Dermis blood vessel endothelial cell (primary cell): ENCODE measurements at regions not wholly inside any gene's neighbourhood (a gene's known extent, or its start where the extent isn't known, plus 50 kb on each side); places are given as distances from the start of the nearest gene placed in this dataset.

Experiments
- DNase-seq: peaks from one replicate; pipeline ENCODE4 v3.0.0; 2010

DNA sequence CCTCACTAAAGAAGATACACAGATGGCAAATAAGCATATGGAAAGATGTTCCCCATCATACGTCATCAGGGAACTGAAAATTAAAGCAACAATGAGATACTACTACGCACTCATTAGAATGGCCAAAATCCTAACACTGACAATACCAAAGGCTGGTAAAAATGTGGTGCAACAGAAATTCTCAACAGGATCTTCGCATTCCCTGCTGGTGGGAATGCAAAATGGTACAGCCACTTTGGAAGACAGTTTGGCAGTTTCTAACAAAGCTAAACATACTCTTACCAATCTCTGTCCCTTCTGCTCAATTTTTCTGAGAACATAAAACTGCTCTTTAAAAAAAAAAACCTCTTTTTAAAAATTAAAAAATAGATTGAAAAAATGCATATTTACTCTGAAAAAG lies 300.2 kb downstream of the FBXW7 start:
- no peak for DNase-seq

DNA sequence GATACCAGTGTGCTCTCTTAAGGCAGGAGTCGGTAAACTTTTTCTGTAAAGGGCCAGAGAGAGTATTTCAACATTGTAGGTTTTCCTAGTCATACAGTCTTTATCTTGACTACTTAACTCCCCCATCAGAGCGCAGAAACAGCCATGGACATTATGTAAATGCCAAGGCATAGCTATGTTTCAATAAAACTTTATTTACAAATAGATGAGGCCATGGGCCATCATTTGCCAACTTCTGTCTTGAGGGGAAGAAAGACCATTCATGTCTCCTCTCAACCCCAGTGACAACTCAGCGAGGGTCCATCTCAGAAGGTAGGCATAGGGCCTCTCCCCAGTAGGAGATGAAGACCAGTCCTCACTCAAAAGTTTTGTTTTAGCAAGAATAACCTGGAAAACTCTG lies 301.3 kb downstream of the FBXW7 start:
- no peak for DNase-seq

DNA sequence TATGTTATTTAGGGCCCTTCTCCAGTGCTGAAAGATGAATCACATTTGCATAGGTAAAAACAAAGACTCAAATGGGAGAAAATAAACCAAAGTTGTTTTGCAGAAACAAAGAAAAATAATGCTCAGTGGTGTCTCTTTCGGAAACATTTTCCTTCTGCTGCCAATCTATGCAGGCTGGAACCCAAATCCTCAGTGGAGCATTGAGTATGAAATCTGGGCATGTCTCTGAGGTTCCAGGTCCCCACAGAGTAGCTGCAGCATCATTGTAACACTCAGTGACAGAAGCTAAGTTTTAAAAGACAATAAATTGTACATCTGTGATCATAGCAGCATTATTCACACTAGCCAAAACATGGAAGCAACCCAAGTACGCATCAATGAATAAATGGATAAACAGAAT lies 303.6 kb downstream of the FBXW7 start:
- no peak for DNase-seq

DNA sequence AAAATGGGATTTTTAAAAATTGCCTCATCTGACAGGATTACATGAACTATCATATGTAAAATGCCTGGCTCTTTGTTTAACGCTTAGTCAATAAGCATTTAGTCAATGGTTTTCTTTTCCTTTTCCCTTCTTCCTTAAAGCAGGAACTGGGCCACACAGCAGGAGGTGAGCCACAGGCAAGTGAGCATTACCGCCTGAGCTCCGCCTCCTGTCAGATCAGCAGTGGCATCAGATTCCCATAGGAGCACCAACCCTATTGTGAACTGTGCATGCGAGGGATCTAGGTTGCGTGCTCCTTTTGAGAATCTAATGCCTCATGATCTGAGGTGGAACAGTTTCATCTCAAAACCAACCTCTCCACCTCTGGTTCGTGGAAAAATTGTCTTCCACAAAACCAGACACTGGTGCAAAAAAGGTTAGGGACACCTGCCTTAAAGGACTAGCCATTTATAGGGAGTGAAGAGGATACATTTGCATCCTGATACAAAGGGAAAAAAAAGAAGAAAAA lies 306.1 kb downstream of the FBXW7 start:
- no peak for DNase-seq

DNA sequence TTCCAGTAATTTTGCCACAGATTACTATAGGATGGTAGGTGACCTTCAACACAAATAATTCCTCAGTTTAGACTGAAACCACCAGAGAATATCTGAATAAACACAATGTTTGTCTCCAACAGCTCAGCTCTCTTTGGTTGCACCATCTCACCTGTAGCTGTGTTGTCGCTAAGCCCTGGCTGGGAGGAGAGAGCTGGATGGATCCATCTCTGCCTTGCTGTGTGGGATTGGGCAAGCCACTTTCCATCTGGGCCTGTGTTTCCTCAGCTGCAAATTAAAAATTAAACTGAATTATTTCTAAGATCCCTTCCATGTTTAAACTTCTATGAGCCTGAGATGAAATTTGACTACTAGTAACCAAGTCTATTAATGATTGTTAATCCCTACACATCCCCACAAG lies 310.2 kb downstream of the FBXW7 start:
- no peak for DNase-seq

DNA sequence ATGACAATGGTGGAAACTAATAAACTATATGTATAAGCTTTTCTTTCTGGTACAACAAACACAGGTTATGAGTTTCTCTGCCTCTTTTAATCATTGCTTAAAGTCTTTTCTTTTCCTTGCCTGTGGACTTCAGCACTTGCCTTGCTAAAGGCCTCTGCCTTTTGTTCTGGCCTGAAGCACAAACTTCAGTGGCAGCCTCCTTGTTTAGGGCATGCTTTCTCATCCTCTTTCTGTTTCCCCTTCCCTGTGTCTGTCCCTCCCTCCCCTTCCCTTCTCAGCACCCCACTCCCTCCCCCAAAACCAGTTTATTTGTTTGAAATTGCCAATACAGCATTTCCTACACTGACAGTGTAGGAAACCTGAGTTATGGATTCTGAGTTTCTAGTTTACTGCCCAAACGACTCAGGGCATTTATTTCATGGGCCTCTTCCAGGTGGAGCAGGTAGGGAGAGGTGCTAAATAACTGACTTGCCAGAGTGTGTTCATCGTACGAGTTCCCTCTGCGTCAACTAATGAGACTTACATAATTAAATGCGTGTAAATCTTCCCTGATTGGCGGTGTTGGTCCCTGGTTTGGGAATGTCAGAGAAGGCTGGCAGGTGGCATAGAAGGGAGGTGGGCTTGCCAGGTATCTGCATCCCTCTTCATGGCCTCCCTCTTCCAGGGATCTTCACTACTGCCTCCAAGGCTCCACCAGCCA lies 311.0 kb downstream of the FBXW7 start:
- DNase-seq, result no peak

DNA sequence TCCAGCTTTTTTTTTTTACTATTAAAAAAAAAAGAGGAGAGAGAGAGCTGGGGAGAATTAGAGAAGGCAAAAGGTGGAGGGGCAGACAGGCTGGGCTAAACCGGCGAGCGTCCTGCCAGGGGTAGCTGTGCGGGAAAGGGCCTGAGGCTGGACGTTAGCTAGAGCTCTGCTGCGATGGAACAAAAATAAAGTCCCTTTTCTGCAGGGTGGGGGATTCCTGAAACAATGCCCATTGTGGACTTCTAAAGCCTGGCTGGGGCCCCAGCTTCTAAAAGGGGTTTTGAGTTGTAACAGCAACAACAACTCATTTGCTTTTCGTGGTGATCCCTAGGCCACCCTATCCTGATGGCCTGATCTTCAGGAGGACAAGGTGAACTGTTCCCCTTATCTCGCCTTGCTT lies 311.7 kb downstream of the FBXW7 start:
- DNase-seq, result peak; percentile 26

DNA sequence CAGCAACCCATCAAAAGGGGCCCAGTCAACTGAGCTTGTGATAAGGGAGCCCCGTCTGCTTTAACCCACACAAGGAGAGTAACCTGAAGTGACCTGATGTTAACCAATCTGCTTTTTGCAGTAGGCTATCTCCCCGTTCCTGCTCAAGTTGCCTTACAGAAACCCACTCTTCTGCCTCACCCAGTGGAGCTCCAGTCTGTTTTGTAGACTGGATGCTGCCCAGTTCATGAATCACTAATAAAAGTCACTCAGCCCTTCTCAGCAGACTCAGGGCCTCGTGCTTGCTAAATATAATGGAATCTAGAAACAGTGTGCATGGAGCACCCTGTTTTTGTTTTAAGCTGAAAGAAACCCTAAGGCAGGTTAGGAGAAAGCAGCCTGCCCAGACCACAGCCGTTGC lies 312.3 kb downstream of the FBXW7 start:
- DNase-seq, result no peak

DNA sequence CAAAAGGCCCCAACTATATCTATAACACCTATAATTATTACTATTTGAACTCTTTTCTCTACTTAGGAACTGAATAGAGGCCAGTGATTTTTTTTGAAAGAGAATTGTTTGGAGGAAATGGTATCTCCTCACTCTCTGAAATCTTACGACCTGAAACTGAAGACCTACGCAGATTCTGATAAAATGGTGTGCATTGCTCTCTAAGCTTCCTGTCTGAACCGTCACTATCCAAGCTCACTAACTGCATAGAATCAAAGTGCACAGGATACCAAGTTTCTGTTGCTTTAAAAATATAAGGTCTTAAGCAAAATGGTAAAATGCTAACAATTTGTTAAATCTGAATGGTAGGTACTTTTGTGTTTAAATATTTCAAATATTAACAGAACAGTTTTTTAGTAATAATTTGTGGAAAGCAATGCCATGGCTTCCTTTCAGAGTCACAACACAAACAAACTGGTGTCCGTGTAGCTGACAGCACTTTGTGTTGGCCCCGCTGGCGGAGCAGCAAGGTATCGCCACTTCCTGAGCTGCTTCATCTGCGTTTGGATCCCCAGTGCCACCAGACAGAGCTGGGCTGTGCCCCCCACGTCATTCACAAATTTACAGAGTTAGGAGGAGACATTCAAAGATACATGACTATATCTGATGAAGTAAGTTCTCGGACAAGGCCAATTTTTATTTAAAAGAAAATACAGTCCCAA lies 313.9 kb downstream of the FBXW7 start:
- no peak for DNase-seq

DNA sequence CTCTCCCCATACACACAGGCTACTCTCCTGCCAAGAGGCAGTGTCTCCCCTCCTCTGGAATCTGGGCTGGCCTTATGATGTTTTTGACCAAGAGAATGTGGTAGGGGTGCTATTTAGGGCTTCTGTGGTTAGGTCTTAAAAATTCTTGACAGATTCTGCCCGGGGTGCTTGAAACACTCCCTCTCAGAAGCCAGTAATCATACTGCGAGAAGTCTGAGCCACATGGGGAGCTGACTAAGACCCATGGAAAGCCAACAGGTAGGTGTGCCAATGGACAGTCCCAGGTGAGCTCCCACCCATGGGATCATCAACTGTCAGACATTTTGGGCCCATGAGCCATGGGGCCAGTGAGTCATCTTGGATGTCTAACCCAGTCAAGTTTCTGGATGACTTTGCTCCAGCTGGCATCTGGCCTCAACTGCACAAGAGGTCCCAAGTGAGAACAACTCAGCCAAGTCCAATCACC lies 315.7 kb downstream of the FBXW7 start:
- no peak for DNase-seq

DNA sequence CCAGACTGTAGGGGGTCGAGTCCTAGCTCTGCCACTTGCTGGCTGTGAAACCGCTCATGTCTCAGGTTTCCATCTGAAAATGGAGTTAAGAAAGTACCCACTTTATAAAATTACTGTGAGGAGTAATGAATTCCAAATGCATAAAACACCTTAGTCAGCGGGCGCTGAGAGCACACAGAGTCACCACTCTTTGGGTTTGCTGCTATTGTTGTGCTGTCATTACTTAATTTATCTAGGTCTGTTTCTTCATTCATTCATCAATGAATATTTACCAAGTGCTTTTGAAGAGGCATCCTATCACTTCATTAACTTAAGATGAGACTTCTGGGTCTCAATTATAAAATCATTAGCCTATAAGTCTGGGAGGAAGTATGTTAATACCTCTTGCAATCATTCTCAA lies 317.3 kb downstream of the FBXW7 start:
- no peak for DNase-seq

DNA sequence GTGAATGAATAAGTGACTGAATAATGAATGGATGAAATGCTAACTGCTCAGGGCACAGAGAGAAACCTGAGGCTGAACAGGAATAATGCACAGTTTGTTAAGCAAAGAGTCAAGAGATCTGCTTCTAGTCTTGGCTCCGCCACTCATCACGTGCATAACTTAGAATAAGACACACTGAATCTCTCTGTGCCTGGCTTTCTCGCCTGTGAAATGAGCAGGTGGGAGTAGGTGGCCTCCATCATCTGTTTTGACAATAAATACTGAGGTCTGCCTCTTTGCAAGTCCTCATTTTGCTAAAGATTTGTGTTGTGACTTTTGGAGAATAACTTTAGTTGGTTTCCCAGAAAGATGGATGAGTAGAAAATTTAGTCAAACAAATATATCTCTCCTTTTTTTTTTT lies 318.0 kb downstream of the FBXW7 start:
- DNase-seq, result no peak

DNA sequence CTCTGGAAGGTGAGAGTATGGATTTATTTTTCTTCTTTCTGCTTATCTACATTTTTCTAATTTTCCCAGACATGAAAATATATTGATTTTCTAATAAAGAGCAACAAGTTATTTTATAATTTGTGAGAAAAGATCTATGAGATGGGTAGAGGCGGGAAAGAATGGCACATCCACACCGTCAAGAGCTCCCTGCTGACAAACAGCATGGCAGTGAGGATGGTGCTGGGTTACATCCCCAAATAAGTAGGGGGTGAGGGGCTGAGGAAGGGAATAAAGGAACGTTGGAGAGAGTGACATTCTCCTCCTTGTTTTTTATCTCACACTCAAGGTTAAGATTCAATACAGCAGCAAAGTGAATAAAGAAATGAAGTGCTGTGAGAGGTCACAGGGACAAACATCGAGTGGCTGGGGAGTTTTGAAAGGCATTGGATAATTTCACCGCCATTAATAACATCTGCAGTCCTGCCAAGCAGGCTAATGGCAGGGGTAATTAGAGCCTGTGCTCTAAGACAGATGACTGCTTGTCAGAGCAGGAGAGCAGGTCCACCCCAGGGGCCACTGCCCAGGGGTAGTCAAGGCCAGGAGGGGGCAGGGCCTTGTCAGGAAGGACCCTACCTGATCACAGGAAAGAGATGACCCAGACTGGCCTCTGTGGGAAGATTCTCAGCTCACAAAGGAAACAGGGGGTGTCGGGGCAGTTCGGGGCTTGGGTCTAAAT lies 323.8 kb downstream of the FBXW7 start:
- DNase-seq, result no peak

DNA sequence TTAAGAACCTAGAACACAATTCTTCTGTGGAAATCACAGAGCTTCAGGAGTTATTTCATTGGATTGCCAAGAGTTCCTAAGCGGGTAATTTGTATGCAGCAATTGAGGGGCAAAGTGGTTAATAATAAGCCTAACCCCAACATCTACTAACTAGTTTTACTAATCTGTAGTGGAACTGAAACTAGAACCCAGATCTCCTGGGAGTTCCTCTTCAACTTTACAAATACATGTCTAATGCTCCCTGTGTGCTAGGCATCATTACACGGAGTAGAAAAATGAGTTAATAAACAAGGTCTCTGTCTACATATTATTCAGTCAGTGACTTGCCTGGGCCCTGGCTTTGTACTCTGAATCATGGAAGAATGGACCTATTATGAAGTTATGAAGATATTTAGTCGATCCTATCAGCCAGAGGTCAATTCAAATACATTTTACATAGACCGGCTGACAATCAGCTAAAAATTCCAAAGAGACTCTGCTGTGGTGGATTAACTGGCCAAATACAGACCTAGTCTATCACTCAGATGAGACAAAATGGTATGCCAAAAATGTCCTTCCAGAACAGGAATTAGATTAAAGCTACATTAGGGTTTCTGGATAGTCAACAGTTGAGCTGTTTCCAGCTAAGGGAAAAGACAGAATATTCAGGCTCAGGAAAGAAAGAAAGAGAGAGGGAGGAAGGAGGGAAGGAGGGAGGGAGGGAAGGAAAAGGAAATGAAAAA lies 326.0 kb downstream of the FBXW7 start:
- DNase-seq, result no peak

DNA sequence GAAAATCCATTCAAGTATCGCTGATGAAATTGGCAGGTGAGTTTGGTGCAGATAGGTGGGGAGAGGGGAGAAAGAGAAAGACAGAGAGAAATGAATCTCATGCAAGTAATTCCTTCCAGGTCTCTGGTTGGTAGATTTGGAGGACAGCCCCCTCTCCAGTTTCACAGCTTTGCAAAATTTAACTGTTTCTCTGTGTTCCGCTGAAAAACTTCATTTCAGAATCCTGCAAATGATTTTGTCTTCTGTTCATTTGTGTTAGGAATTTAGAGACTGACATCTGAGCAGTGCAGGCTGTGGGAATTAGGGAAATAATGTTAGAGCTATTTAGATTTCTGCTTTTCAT lies 328.5 kb downstream of the FBXW7 start:
- DNase-seq, result no peak

DNA sequence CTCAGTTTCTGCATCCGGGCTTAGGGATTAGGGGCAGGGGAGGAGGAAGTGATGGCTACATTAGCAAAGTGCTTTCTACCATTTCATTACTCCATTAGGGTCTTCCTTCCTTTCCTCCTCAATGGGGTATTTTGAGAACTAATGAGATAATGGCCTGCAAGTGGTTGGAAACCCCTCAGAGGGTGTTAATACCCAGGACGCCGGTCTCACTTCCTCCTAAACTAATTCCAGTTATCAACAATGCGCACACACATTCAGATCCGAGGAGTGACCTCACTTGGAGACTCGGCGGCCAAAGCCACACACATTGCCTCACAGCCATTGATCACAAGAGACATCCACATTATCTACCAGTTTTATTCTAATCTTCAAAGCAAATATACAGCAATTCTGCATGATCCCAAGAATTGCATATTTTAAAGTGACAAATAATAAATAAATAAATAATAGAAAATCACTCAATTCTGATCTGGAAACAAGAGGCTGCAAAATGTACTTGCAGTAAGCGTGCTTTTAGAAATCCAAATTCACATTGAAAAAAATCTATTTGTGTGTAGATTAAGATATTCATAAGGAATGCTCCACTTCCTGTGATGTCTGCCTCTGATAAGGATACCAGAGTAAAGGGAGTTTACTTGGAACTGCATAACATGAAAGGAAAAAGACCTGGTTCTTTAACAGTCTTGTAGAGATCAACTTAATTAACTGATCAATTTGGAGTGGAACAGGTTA lies 329.1 kb downstream of the FBXW7 start:
- DNase-seq, result peak; percentile 33

DNA sequence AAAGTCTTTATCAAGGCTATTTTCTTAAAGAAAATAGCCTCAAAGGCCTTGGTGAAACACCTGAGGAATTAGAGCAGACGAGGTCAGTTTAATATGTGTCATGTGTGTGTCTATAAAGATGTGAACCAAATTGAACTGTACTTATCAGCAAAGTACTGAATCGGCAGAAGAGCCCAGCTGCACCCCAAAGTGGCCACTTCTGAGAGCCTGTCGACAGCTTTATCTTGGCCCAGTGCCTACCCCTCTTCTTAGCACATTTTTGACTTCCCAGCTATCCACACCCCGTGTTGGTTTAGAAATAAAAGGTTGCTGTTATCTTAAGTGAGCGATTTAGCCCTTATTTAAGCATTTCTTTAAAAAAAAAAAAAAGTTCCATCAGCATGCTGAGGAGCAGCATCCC lies 329.7 kb downstream of the FBXW7 start:
- no peak for DNase-seq

DNA sequence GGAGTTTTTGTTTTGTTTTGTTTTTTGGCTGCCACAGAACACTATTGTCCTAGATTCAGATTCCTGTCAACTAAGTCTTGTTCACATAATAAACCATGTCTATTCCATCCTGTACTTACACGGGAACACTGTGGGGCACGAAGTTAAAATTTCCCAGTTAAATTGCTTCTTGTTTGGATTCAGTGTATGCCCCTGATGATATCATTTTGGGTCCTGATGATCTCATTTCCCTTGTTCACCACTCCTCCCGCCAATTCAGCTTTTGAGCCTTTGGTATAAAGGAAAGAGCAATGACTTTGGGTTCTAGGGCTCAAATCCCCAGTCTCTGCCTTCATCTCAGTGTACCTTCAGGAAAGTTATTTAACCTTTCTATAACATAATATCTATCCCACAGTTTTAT lies 333.5 kb downstream of the FBXW7 start:
- DNase-seq, result peak; percentile 27

DNA sequence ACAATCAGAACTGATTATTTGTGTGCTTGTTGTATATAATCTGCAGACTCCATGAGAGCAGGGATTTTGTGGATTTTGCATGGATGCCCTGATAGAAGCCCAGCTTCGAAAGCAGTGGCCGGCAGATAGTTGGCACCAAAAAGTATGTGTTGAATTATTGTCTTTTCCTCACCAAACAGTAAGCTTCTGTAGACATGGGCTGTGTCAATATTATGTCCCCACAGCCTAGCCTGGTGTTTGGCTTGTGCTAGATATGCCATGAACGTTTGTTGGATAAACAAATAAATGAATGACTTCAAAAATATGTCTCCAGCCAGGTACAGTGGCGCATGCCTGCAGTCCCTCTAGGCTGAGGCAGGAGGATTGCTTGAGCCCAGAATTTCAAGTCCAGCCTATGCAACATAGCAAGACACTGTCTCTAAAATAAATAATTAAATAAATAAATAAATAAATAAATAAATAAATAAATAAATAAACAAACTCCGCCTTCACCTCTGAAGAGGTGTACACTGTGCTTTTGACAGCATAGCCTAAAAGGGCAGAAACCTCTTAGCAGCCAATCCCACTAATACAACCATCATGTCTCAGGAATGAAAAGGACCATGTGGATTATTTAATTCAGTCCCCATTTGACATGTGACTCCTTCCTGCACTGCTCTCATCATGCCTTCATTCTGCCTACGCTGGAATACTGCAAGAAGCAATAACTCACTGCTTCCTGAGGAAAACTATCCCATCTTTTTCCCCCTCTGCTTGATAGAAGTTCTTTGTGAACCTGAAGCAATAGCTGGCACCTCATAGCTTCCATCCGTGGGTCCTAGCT lies 335.2 kb downstream of the FBXW7 start:
- DNase-seq, result no peak

DNA sequence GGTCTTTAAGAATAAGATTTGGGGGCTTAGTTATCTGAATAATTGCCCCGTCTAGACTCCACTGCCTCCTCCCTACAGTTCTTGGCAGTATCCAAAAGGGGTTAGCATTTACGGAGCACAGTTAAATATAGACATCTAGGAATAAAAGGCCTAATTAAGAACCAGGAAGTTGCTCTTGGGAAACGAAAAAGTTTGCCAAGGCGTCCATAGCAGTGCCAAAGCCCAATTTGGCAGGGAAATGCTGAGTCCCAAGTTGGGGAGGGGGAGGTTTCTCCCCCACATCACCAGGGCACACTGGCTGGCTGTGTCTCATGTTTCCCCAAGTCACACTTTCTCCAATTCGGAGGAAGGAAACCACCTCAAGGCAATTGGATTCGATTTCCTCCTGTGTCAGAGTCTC lies 338.7 kb downstream of the FBXW7 start:
- peak; percentile 11 for DNase-seq

DNA sequence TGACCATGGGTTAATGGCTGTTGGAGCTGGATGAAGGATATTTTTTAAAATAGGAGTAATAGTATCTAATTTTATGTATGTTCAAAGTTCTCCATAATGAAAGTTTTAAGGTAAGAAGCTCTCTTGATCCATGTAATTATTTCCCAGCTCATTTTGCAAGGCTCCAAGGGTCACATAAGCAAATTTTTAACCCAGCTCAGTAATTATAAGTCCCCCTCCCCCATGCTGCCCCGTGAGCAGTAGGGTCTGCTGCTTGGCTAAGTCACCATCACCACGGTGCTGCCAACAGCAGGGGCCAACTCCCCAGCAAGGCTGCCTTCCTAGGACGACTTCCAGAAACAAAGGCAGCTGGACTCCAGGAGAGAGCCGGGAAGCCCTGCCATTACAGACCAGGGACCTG lies 340.0 kb downstream of the FBXW7 start:
- DNase-seq, result no peak

DNA sequence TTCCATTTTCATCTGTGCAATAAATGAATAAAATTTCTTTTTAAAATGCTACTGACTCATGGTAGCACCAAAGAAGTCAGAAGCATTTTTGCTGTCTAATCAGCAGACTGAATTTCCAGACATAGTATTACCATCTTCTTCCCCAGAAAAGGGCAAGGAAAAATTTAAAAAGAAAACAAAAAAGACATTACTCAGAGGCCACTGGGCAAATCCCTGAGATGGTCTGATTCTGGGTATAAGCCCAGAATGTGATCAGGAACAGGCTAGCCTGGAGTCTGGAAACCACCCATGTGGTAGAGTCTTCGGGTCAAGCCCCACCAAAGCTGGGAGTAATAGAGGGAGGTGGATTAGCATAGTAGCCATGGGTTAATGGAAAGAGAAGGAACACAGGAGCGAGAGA lies 342.8 kb downstream of the FBXW7 start:
- DNase-seq, result no peak
